ENCODE measurements at regions not wholly inside any gene's neighbourhood (a gene's known extent, or its start where the extent isn't known, plus 50 kb on each side); places are given as distances from the start of the nearest gene placed in this dataset.

- H3K4me3 ChIP-seq (ENCODE audit: low read length), result no peak overlapping the region
- H3K27ac ChIP-seq (ENCODE audit: low read length), result no peak overlapping the region
- no peak for TF ChIP-seq EZH2 (IDR thresholded peaks at IDR 0.05; ENCODE audit: borderline replicate concordance, insufficient read depth, low read length, poor library complexity, severe bottlenecking)
- TF ChIP-seq MXI1 (conservative IDR thresholded peaks at IDR 0.05; ENCODE audit: poor library complexity, severe bottlenecking), result no peak
- TF ChIP-seq CTCF (IDR thresholded peaks at IDR 0.05; ENCODE audit: poor library complexity, severe bottlenecking), result no peak
- H3K9ac ChIP-seq (ENCODE audit: low read length), result no peak overlapping the region
- H3K9me2 ChIP-seq (ENCODE audit: insufficient read depth, low read length), result no peaks in the 10 kb centered on the region
- H3F3A ChIP-seq (ENCODE audit: insufficient read depth, low read length, poor library complexity, severe bottlenecking), result no peaks in the 10 kb centered on the region
- H3K27me3 ChIP-seq (ENCODE audit: insufficient read depth, low read depth, low read length), result no peaks in the 10 kb centered on the region
- no peaks in the 10 kb centered on the region for H3K79me2 ChIP-seq (replicated peaks; ENCODE audit: insufficient read depth, low read length)
- no peak overlapping the region for H3K4me2 ChIP-seq (ENCODE audit: low read length)
- no peaks in the 10 kb centered on the region for H3K36me3 ChIP-seq (ENCODE audit: insufficient read depth, low read length)
- no peak overlapping the region for H2AFZ ChIP-seq (ENCODE audit: low read depth, low read length)
- no peaks in the 10 kb centered on the region for H3K9me3 ChIP-seq (ENCODE audit: low read length)
- H4K20me1 ChIP-seq (ENCODE audit: insufficient read depth), result no peaks in the 10 kb centered on the region
Measured at GRCh38 chr2:224260372-224261020, 141.4 kb downstream of the FAM124B start.

- Histone ChIP-seq H3K27ac (ENCODE audit: low read length) (no peak overlapping the region), H3K36me3 (ENCODE audit: insufficient read depth, low read length) (no peaks in the 10 kb centered on the region), H3K79me2 (replicated peaks; ENCODE audit: insufficient read depth, low read length) (no peaks in the 10 kb centered on the region), H3K9me3 (ENCODE audit: low read length) (no peaks in the 10 kb centered on the region), H3K9me2 (ENCODE audit: insufficient read depth, low read length) (no peaks in the 10 kb centered on the region), H3K9ac (ENCODE audit: low read length) (no peak overlapping the region), H3K4me3 (ENCODE audit: low read length) (no peak overlapping the region), H2AFZ (ENCODE audit: low read depth, low read length) (no peak overlapping the region), H3F3A (ENCODE audit: insufficient read depth, low read length, poor library complexity, severe bottlenecking) (no peaks in the 10 kb centered on the region), H4K20me1 (ENCODE audit: insufficient read depth) (no peaks in the 10 kb centered on the region), H3K27me3 (ENCODE audit: insufficient read depth, low read depth, low read length) (no peaks in the 10 kb centered on the region), H3K4me2 (ENCODE audit: low read length) (no peak overlapping the region)
- TF ChIP-seq POLR2AphosphoS5 (IDR thresholded peaks at IDR 0.05) (no peak), MXI1 (conservative IDR thresholded peaks at IDR 0.05; ENCODE audit: poor library complexity, severe bottlenecking) (no peak), REST (IDR thresholded peaks at IDR 0.05; ENCODE audit: borderline replicate concordance) (no peak), SMC3 (conservative IDR thresholded peaks at IDR 0.05; ENCODE audit: poor library complexity) (no peak), EP300 (conservative IDR thresholded peaks at IDR 0.05; ENCODE audit: poor library complexity, severe bottlenecking) (no peak), RAD21 (conservative IDR thresholded peaks at IDR 0.05) (no peak), TAF1 (IDR thresholded peaks at IDR 0.05; ENCODE audit: low read depth) (no peak), EZH2 (IDR thresholded peaks at IDR 0.05; ENCODE audit: borderline replicate concordance, insufficient read depth, low read length, poor library complexity, severe bottlenecking) (no peak), CTCF (IDR thresholded peaks at IDR 0.05; ENCODE audit: poor library complexity, severe bottlenecking) (no peak)
Measured at GRCh38 chr2:224259831-224260230, 142.1 kb downstream of the FAM124B start.

Measured in neural cell (in vitro differentiated cells).